ENCODE measurements at regions not wholly inside any gene's neighbourhood (a gene's known extent, or its start where the extent isn't known, plus 50 kb on each side); places are given as distances from the start of the nearest gene placed in this dataset.

GRCh38 chr2:136207030-136207623 is 89.2 kb upstream of the CXCR4 start:
- H3K9me2 ChIP-seq (ENCODE audit: insufficient read depth, low read length), result no peaks in the 10 kb centered on the region
- no peaks in the 10 kb centered on the region for H3K27me3 ChIP-seq (ENCODE audit: insufficient read depth, low read depth, low read length)
- H3K9ac ChIP-seq (ENCODE audit: low read length), result no peak overlapping the region
- H3K4me2 ChIP-seq (ENCODE audit: low read length), result no peak overlapping the region
- H3K79me2 ChIP-seq (replicated peaks; ENCODE audit: insufficient read depth, low read length), result no peaks in the 10 kb centered on the region
- H3F3A ChIP-seq (ENCODE audit: insufficient read depth, low read length, poor library complexity, severe bottlenecking), result no peaks in the 10 kb centered on the region
- no peak overlapping the region for H3K4me3 ChIP-seq (ENCODE audit: low read length)
- TF ChIP-seq EP300 (conservative IDR thresholded peaks at IDR 0.05; ENCODE audit: poor library complexity, severe bottlenecking) (no peak), EZH2 (IDR thresholded peaks at IDR 0.05; ENCODE audit: borderline replicate concordance, insufficient read depth, low read length, poor library complexity, severe bottlenecking) (no peak), SMC3 (conservative IDR thresholded peaks at IDR 0.05; ENCODE audit: poor library complexity) (no peak), POLR2AphosphoS5 (IDR thresholded peaks at IDR 0.05) (no peak), CTCF (IDR thresholded peaks at IDR 0.05; ENCODE audit: poor library complexity, severe bottlenecking) (no peak), TAF1 (IDR thresholded peaks at IDR 0.05; ENCODE audit: low read depth) (no peak), MXI1 (conservative IDR thresholded peaks at IDR 0.05; ENCODE audit: poor library complexity, severe bottlenecking) (no peak), REST (IDR thresholded peaks at IDR 0.05; ENCODE audit: borderline replicate concordance) (no peak)
- no peak overlapping the region for H2AFZ ChIP-seq (ENCODE audit: low read depth, low read length)
- no peaks in the 10 kb centered on the region for H3K36me3 ChIP-seq (ENCODE audit: insufficient read depth, low read length)
- H3K27ac ChIP-seq (ENCODE audit: low read length), result no peak overlapping the region
- no peaks in the 10 kb centered on the region for H4K20me1 ChIP-seq (ENCODE audit: insufficient read depth)
- no peaks in the 10 kb centered on the region for H3K9me3 ChIP-seq (ENCODE audit: low read length)

- H3K27me3 ChIP-seq (ENCODE audit: insufficient read depth, low read depth, low read length), result no peaks in the 10 kb centered on the region
- no peak for TF ChIP-seq SMC3 (conservative IDR thresholded peaks at IDR 0.05; ENCODE audit: poor library complexity)
- no peak for TF ChIP-seq EP300 (conservative IDR thresholded peaks at IDR 0.05; ENCODE audit: poor library complexity, severe bottlenecking)
- no peak for TF ChIP-seq MXI1 (conservative IDR thresholded peaks at IDR 0.05; ENCODE audit: poor library complexity, severe bottlenecking)
- TF ChIP-seq POLR2AphosphoS5 (IDR thresholded peaks at IDR 0.05), result no peak
- no peak for TF ChIP-seq TAF1 (IDR thresholded peaks at IDR 0.05; ENCODE audit: low read depth)
- no peak for TF ChIP-seq EZH2 (IDR thresholded peaks at IDR 0.05; ENCODE audit: borderline replicate concordance, insufficient read depth, low read length, poor library complexity, severe bottlenecking)
- no peak for TF ChIP-seq RAD21 (conservative IDR thresholded peaks at IDR 0.05)
- TF ChIP-seq CTCF (IDR thresholded peaks at IDR 0.05; ENCODE audit: poor library complexity, severe bottlenecking), result no peak
- no peak for TF ChIP-seq REST (IDR thresholded peaks at IDR 0.05; ENCODE audit: borderline replicate concordance)
Measured at GRCh38 chr2:136206613-136207012, 88.7 kb upstream of the CXCR4 start.

More at GRCh38 chr2:136206613-136207012, 88.7 kb upstream of the CXCR4 start:
- no peak overlapping the region for H3K27ac ChIP-seq (ENCODE audit: low read length)
- H3F3A ChIP-seq (ENCODE audit: insufficient read depth, low read length, poor library complexity, severe bottlenecking), result no peaks in the 10 kb centered on the region
- no peak overlapping the region for H3K4me3 ChIP-seq (ENCODE audit: low read length)
- H2AFZ ChIP-seq (ENCODE audit: low read depth, low read length), result no peak overlapping the region
- no peak overlapping the region for H3K9ac ChIP-seq (ENCODE audit: low read length)
- H3K79me2 ChIP-seq (replicated peaks; ENCODE audit: insufficient read depth, low read length), result no peaks in the 10 kb centered on the region
- H3K9me2 ChIP-seq (ENCODE audit: insufficient read depth, low read length), result no peaks in the 10 kb centered on the region
- H4K20me1 ChIP-seq (ENCODE audit: insufficient read depth), result no peaks in the 10 kb centered on the region
- no peaks in the 10 kb centered on the region for H3K36me3 ChIP-seq (ENCODE audit: insufficient read depth, low read length)
- no peak overlapping the region for H3K4me2 ChIP-seq (ENCODE audit: low read length)
- H3K9me3 ChIP-seq (ENCODE audit: low read length), result no peaks in the 10 kb centered on the region

All from neural cell (in vitro differentiated cells).